ENCODE measurements at regions not wholly inside any gene's neighbourhood (a gene's known extent, or its start where the extent isn't known, plus 50 kb on each side); places are given as distances from the start of the nearest gene placed in this dataset.

GRCh38 chr11:116601814-116602636, 170.8 kb downstream of the BUD13 start:
- TF ChIP-seq REST (IDR thresholded peaks at IDR 0.05; ENCODE audit: low read depth): no peak
- TF ChIP-seq YY1 (IDR thresholded peaks at IDR 0.05; ENCODE audit: low read depth): no peak
- no peak for TF ChIP-seq TAF1 (IDR thresholded peaks at IDR 0.05; ENCODE audit: low read depth)
- no peak for TF ChIP-seq NFIC (IDR thresholded peaks at IDR 0.05)
- TF ChIP-seq EP300 (IDR thresholded peaks at IDR 0.05; ENCODE audit: borderline replicate concordance): no peak

Measured in Ishikawa (cell line).